Aorta (tissue), 5 donors: ENCODE measurements at regions not wholly inside any gene's neighbourhood (a gene's known extent, or its start where the extent isn't known, plus 50 kb on each side); places are given as distances from the start of the nearest gene placed in this dataset.

Source experiments
- ATAC-seq: fragments of 200-7000 bp; cut with Tn5 transposase; one replicate; pipeline ENCODE4 v1.9.1; 2022; ENCODE audit warnings: moderate library complexity; ENCODE audit not compliant: low FRiP score
- DNase-seq, 2 donors: peaks; one replicate each; pipeline ENCODE4 v3.0.0-alpha.2; 2020
- H3K27ac ChIP-seq, 2 donors: one replicate each; pipeline ENCODE4 v1.5.1; 2013; ENCODE audit warnings: low read length in 2 of 2, mild to moderate bottlenecking in 2 of 2, moderate library complexity in 2 of 2, control low read depth in 1 of 2, inconsistent platforms in 1 of 2, low read depth in 1 of 2
- H3K27me3 ChIP-seq, 2 donors: one replicate each; pipeline ENCODE4 v1.6.1; 2013; ENCODE audit warnings: control low read depth in 1 of 2, low read length in 1 of 2, mild to moderate bottlenecking in 1 of 2, moderate library complexity in 1 of 2; ENCODE audit not compliant: insufficient read depth in 2 of 2, control insufficient read depth in 1 of 2
- H3K36me3 ChIP-seq, 2 donors: one replicate each; pipeline ENCODE4 v1.6.1; 2013; ENCODE audit warnings: control low read depth in 1 of 2, low read length in 1 of 2, mild to moderate bottlenecking in 1 of 2; ENCODE audit not compliant: insufficient read depth in 2 of 2, control insufficient read depth in 1 of 2
- H3K4me1 ChIP-seq, 2 donors: one replicate each; pipeline ENCODE4 v1.6.1; 2013; ENCODE audit warnings: low read length in 2 of 2, control low read depth in 1 of 2, mild to moderate bottlenecking in 1 of 2, moderate library complexity in 1 of 2; ENCODE audit not compliant: insufficient read depth in 2 of 2, control insufficient read depth in 1 of 2
- H3K4me3 ChIP-seq, 2 donors: one replicate each; pipeline ENCODE4 v1.5.1; 2013; ENCODE audit warnings: low read length in 2 of 2, control low read depth in 1 of 2, mild to moderate bottlenecking in 1 of 2
- H3K9me3 ChIP-seq: one replicate; pipeline ENCODE4 v1.6.1; 2013; ENCODE audit warnings: mild to moderate bottlenecking, low read length; ENCODE audit not compliant: control insufficient read depth
- WGBS, 2 donors: extraction: QIAGEN DNeasy Blood & Tissue Kit; methylation state at CpG; one replicate each; pipeline ENCODE4 v1.1.7; 2013; 5-methylcytosine and 5-hydroxymethylcytosine counted together
- intact Hi-C, 2 donors: fragments of 100-400 bp; cut with DNase I; formaldehyde crosslinking; loops; one replicate each; pipeline versions ENCODE4 v1.14.2 to v1.15.0; 2022
- donor health status: healthy with polysubstance abuse.
- donor health status: Bipolar disorder and iron deficiency.
- donor health status: DM: no; HTN: no; CAD: no.
- donor health status: DM: no; HTN: no; CAD: no.
- donor health status: DM: yes; HTN: yes; CAD: no.

DNA sequence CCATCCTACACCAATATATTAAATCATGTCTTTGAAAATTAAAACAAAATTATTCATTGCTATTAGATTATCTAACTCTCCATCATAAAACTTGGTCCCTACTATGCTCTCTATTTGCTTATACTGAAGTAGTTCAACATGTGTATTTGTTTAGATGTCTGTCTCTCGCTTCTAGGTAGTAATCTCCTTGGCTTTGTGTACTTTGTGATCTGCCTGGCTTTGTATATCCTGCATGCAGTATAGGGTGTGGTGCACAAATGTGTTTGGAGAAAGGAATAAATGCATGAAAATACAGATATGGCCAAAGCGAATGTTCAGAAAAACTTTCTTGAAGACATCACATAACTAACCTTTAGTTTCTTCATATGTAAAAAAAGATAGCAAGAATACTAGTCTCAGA is 246.6 kb upstream of the LRFN5 start:
- Histone ChIP-seq H3K36me3 (no peaks in the 10 kb centered on the region), H3K9me3 (no peaks in the 10 kb centered on the region), H3K4me3 (no peak overlapping the region), H3K27me3 (no peaks in the 10 kb centered on the region), H3K4me1 (no peaks in the 10 kb centered on the region), H3K27ac (no peak overlapping the region)
- intact Hi-C loops = no loop called here
- DNase-seq (no peak), ATAC-seq (no peak)
- WGBS, 2 donors = 75 to 76% methylated on average over 2 of the region's 2 CpGs

DNA sequence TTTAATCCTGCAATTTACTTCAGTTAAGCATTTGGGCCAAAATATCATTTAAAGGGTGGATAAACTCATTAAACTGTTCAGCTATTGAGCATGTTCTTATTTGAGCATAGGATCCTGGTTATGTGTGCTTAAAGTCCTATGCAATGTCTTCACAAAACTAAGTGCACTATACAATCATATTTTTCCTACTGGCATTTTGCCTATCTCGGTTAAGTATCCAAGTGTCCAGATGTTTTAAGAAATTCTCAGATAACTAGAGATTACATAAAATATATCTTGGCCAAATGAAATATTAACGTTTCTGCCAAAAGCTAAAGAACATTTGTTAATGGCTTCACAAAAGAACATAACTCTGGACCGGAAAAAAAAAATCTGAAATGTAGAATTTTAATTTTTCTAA is 250.8 kb upstream of the LRFN5 start:
- ATAC-seq = no peak
- intact Hi-C loops = no loop called here
- WGBS, 2 donors = 0 to 7% methylated on average over 3 of the region's 3 CpGs

DNA sequence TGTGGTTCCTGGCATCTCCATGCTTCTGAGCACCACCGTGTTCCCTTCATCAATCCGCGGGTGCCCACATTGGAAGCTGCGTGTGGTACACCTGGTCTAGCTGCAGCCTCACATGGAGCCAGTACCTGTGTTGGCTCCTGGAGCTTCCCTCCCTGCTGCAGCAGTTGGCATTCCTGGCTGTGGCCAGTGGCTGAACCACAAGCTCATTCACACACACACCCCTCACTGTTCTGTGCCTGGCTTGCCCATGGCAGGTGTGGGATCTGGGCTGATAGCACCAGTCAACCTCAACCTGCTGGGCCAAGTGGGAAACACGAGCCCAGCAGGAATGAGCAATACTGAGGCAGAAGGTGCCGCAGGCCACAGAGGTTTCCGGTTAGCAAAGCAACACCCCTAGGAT is 256.2 kb upstream of the LRFN5 start:
- Histone ChIP-seq H3K36me3 (no peaks in the 10 kb centered on the region), H3K27ac (no peak overlapping the region), H3K27me3 (no peaks in the 10 kb centered on the region), H3K4me1 (no peaks in the 10 kb centered on the region), H3K4me3 (no peak overlapping the region), H3K9me3 (no peaks in the 10 kb centered on the region)
- ATAC-seq (no peak), DNase-seq (no peak)
- intact Hi-C loops = no loop called here
- WGBS, 2 donors = 81 to 92% methylated on average over 7 of the region's 7 CpGs

More for the DNA sequence above, 250.8 kb upstream of the LRFN5 start:
- Histone ChIP-seq H3K27ac (no peak overlapping the region), H3K36me3 (no peaks in the 10 kb centered on the region), H3K27me3 (no peaks in the 10 kb centered on the region), H3K9me3 (no peaks in the 10 kb centered on the region), H3K4me1 (no peaks in the 10 kb centered on the region), H3K4me3 (no peak overlapping the region)
- DNase-seq = no peak

DNA sequence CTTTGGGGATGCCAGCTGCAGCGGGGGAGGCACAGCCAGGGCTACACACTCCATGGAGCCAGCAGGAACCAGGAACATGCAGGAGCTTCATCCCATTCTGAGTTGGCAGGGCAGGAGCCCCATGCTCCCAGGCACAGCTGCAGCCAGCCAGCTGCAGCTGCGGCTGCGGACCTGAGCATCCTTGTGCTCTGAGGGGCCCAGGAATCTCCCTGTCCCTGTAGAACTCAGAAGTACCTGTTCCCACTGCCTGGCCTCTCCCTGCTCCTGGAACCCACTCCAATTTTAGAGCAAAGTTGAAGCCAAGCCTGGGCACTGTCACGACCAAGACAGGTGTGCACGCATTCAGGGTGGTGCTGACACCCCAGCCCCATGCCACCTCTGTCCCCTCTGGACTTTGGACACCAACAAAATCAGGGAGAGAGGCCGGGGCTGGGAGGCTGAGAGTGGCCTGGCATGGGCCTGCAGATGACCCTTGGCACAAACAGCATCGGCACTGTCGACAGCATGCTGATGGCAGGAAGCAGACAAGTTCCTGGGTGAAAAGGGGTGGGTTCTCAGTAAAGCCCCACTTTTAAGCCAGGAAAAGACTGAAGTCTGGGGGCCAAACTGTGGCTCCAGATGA is 257.3 kb upstream of the LRFN5 start:
- WGBS, 2 donors = 86 to 91% methylated on average over 8 of the region's 8 CpGs
- Histone ChIP-seq H3K27ac (no peak overlapping the region), H3K4me3 (no peak overlapping the region), H3K27me3 (no peaks in the 10 kb centered on the region), H3K36me3 (no peaks in the 10 kb centered on the region), H3K9me3 (no peaks in the 10 kb centered on the region), H3K4me1 (no peaks in the 10 kb centered on the region)
- intact Hi-C loops = no loop called here
- DNase-seq = peak in 1 of 2 donors; percentile 38
- peak; percentile 7 for ATAC-seq

DNA sequence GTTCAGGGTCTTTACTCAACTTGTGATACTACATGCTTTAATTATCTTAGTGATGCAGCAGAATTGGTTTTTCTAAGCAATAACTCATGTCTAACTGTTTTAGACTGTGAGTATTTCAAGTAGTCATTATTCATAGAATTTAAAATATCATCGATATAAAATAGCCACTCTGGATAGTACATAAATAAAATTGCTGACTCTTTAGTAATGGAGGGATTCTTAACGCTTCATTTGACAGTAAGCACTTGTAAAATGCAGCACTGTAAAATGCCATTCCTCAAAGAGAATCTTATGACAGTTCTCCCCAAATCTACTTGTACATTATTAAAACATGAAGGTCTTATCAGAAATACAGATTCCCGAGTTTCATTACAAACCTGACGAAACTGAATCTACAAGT is 262.8 kb upstream of the LRFN5 start:
- WGBS, 2 donors = 66 to 78% methylated on average over 4 of the region's 4 CpGs
- intact Hi-C loops = no loop called here

DNA sequence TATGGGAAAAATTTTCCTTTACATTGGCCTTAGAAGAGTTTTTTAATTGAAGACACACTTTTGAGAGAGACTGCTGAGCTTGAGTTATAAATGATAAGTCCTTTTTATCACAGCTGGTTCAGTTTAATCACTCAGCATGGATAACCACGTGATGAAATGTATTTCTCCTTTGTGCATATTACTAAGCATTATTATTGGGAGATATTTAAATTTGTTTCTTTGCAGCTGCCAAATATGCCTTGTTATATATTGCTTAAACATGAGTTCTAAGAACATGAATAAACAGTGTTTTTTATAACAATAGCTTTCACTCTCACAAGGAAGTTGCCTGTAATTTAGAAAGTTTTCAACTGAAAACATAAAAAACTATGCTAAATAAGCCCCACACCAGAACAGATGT is 293.5 kb upstream of the LRFN5 start:
- Histone ChIP-seq H3K4me3 (no peak overlapping the region), H3K27ac (no peak overlapping the region), H3K9me3 (peaks cover 1% of the 10 kb centered on the region), H3K27me3 (no peaks in the 10 kb centered on the region), H3K4me1 (no peaks in the 10 kb centered on the region), H3K36me3 (no peaks in the 10 kb centered on the region)
- no peak for DNase-seq
- WGBS, 2 donors = 35 to 48% methylated on average over 1 of the region's 1 CpG
- intact Hi-C loops = no loop called here
- ATAC-seq = no peak

More for the DNA sequence above, 262.8 kb upstream of the LRFN5 start:
- no peak overlapping the region for H3K27ac ChIP-seq
- H3K4me1 ChIP-seq = no peaks in the 10 kb centered on the region
- H3K36me3 ChIP-seq = no peaks in the 10 kb centered on the region
- H3K4me3 ChIP-seq = no peak overlapping the region
- no peaks in the 10 kb centered on the region for H3K27me3 ChIP-seq
- DNase-seq (no peak), ATAC-seq (no peak)
- no peaks in the 10 kb centered on the region for H3K9me3 ChIP-seq

DNA sequence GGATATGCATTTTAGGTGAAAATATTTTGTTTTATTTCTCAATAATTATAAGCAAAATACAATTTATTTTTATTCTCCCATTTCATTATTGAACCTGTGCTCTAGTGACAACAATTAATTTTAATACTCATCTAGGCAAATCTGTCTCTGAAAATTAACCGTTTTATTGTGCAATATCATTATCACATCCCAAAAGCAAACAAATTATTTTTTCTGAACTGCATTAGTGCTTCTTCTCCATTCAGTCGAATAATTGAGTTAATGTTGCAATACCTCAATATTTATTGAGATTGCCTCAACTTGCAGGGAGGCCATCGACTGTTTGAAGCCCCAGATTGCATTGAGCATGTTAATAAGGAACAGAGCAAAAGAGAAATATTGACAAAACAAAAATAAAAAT is 303.2 kb upstream of the LRFN5 start:
- no peak for ATAC-seq
- no peaks in the 10 kb centered on the region for H3K4me1 ChIP-seq
- H3K27ac ChIP-seq = no peak overlapping the region
- intact Hi-C loops = no loop called here
- 74 to 77% methylated on average over 3 of the region's 3 CpGs for WGBS, 2 donors
- H3K27me3 ChIP-seq = no peaks in the 10 kb centered on the region
- no peak overlapping the region for H3K4me3 ChIP-seq
- H3K9me3 ChIP-seq = no peaks in the 10 kb centered on the region
- DNase-seq = no peak
- H3K36me3 ChIP-seq = no peaks in the 10 kb centered on the region

DNA sequence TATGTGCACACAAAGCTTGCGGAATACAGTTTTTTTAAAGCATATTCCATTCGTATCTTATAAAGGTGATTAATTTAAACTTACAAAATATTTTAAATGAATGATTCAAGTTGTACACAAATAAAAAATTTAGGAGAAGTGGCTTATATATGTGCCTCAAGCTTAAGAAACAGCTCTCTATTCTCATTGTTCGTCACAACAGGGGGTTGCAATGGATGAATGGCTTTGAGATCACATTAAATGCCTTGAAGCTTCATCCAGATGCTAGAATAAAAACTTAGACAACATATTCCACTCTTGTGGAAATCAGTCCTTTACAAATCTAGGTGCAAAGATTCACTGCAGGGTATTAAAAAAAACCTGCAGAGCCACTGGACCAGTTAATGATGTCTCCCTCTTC is 303.9 kb upstream of the LRFN5 start:
- DNase-seq (no peak), ATAC-seq (no peak)
- Histone ChIP-seq H3K4me3 (no peak overlapping the region), H3K36me3 (no peaks in the 10 kb centered on the region), H3K27ac (no peak overlapping the region), H3K4me1 (no peaks in the 10 kb centered on the region), H3K9me3 (no peaks in the 10 kb centered on the region), H3K27me3 (no peaks in the 10 kb centered on the region)
- WGBS, 2 donors = 83 to 86% methylated on average over 3 of the region's 3 CpGs
- intact Hi-C loops = no loop called here

DNA sequence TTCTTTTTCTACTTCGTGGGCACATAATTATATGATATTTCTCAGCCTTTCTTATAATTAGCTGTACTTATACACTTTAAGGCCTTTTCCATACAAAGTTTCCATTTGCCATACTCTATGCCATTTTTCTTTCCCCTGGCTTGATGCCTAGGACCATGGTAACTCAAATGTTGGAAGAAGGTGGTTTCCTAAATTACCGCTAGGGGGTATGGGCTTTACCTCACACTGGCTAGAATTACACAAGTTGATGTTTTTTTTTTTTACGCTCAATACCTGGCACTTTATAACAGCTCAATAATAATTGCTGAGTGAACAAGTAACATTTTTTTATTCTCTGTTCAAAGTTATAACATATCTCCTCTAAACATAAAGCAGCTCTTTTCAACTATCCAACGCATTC is 306.8 kb upstream of the LRFN5 start:
- H3K27me3 ChIP-seq = no peaks in the 10 kb centered on the region
- DNase-seq (no peak), ATAC-seq (no peak)
- H3K4me3 ChIP-seq = no peak overlapping the region
- no peaks in the 10 kb centered on the region for H3K4me1 ChIP-seq
- intact Hi-C loops = no loop called here
- no peak overlapping the region for H3K27ac ChIP-seq
- no peaks in the 10 kb centered on the region for H3K36me3 ChIP-seq
- WGBS, 2 donors = 75 to 82% methylated on average over 4 of the region's 4 CpGs
- H3K9me3 ChIP-seq = no peaks in the 10 kb centered on the region
